RCC 7860 (cell line): ENCODE measurements at regions not wholly inside any gene's neighbourhood (a gene's known extent, or its start where the extent isn't known, plus 50 kb on each side); places are given as distances from the start of the nearest gene placed in this dataset.
"Not testable (repeated sequence)": the region's sequence is repeated elsewhere in the genome, so short reads cannot be mapped to it uniquely, and the experiment has no call there.

ENCODE experiments used
- DNase-seq: peaks from one replicate; pipeline ENCODE4 v3.0.0-alpha.2; 2015; ENCODE audit warnings: low spot score
- FAIRE-seq: peaks from 2 replicates; lab custom pipeline; 2012; peaks lifted over from hg19 to GRCh38; lab: Jason Lieb, UNC

GRCh38 chr11:105432241-105432995, 177.5 kb upstream of the GRIA4 start:
- FAIRE-seq (no peak), DNase-seq (no peak)

- no peak for FAIRE-seq
- no peak for DNase-seq
Measured at GRCh38 chr11:105429096-105429910, 180.6 kb upstream of the GRIA4 start.

GRCh38 chr11:105407101-105407500, 202.8 kb upstream of the GRIA4 start:
- DNase-seq = no peak
- FAIRE-seq = no peak

- no peak for DNase-seq
- FAIRE-seq = no peak
Measured at GRCh38 chr11:105401269-105401809, 208.5 kb upstream of the GRIA4 start.

- no peak for FAIRE-seq
- no peak for DNase-seq
Measured at GRCh38 chr11:105399511-105399910, 210.4 kb upstream of the GRIA4 start.

GRCh38 chr11:105398636-105399035, 211.2 kb upstream of the GRIA4 start:
- FAIRE-seq (no peak), DNase-seq (no peak)

GRCh38 chr11:105393326-105393725, 216.5 kb upstream of the GRIA4 start:
- FAIRE-seq = no peak

GRCh38 chr11:105392556-105392955, 217.3 kb upstream of the GRIA4 start:
- DNase-seq = no peak

More at GRCh38 chr11:105393326-105393725, 216.5 kb upstream of the GRIA4 start:
- DNase-seq = no peak

GRCh38 chr11:105389952-105390351, 219.9 kb upstream of the GRIA4 start:
- no peak for FAIRE-seq
- DNase-seq = no peak

More at GRCh38 chr11:105392556-105392955, 217.3 kb upstream of the GRIA4 start:
- FAIRE-seq = no peak

GRCh38 chr11:105388006-105388405, 221.9 kb upstream of the GRIA4 start:
- no peak for FAIRE-seq
- DNase-seq = no peak

- DNase-seq = no peak
- no peak for FAIRE-seq
Measured at GRCh38 chr11:105381941-105382340, 227.9 kb upstream of the GRIA4 start.

- FAIRE-seq (no peak), DNase-seq (no peak)
Measured at GRCh38 chr11:105377870-105378269, 232.0 kb upstream of the GRIA4 start.

GRCh38 chr11:105372206-105372605, 232.6 kb upstream of the CARD18 start:
- no peak for FAIRE-seq
- DNase-seq = no peak

GRCh38 chr11:105371311-105371710, 231.7 kb upstream of the CARD18 start:
- DNase-seq = no peak
- FAIRE-seq = no peak

- FAIRE-seq (no peak), DNase-seq (no peak)
Measured at GRCh38 chr11:105368711-105369110, 229.1 kb upstream of the CARD18 start.

- DNase-seq = no peak
- no peak for FAIRE-seq
Measured at GRCh38 chr11:105367129-105367528, 227.6 kb upstream of the CARD18 start.

- DNase-seq (no peak), FAIRE-seq (no peak)
Measured at GRCh38 chr11:105361651-105362050, 222.1 kb upstream of the CARD18 start.

- no peak for FAIRE-seq
- DNase-seq = no peak
Measured at GRCh38 chr11:105357764-105358163, 218.2 kb upstream of the CARD18 start.

- DNase-seq (no peak), FAIRE-seq (no peak)
Measured at GRCh38 chr11:105357146-105357545, 217.6 kb upstream of the CARD18 start.

- DNase-seq, FAIRE-seq: not testable (repeated sequence)
Measured at GRCh38 chr11:105349867-105350266, 210.3 kb upstream of the CARD18 start.

GRCh38 chr11:105344938-105345337, 205.4 kb upstream of the CARD18 start:
- FAIRE-seq (no peak), DNase-seq (no peak)
